CD4-positive, alpha-beta T cell treated with Interleukin-10 for 1 hour (primary cell): ENCODE measurements at regions not wholly inside any gene's neighbourhood (a gene's known extent, or its start where the extent isn't known, plus 50 kb on each side); places are given as distances from the start of the nearest gene placed in this dataset.
"Not testable (repeated sequence)": the region's sequence is repeated elsewhere in the genome, so short reads cannot be mapped to it uniquely, and the experiment has no call there.

Experiments
- DNase-seq: peaks from one replicate; pipeline ENCODE4 v3.0.0-alpha.2; 2020

DNA sequence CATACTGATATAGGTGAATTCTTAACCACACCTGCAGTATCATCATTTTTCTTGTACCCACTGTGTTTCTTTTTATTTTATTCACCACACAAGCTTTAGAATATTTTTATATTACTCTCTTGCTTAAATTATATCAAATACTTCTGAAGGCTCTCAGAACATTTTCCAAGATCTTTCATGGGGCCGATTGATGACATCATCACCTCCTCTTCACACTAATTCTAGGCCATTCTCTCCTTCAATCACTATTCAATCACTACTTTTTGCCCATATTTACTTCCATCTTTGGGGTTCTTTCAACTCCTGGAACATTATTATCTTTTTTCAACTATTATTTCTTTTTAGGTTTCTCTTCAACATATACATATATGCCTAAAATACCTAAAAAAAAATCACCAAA lies 1438.8 kb upstream of the ALCAM start:
- no peak for DNase-seq

DNA sequence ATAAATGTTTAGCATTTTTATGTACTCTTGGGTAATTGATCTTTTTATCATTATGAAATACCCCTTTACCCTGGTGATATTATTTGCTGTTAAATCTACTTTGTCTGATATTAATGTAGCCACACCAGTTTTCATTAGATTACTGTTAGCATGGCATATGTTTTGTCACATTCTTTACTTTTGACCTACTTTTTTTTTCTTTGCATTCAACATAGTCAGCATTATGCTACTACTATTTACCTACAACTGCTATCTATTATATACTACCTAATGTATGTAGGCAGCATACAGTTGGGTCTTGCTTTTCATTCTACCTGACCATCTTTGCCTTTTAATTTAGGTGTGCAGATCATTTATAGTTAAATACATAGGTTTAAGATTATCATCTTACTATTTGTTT lies 1429.6 kb upstream of the ALCAM start:
- DNase-seq = no peak

DNA sequence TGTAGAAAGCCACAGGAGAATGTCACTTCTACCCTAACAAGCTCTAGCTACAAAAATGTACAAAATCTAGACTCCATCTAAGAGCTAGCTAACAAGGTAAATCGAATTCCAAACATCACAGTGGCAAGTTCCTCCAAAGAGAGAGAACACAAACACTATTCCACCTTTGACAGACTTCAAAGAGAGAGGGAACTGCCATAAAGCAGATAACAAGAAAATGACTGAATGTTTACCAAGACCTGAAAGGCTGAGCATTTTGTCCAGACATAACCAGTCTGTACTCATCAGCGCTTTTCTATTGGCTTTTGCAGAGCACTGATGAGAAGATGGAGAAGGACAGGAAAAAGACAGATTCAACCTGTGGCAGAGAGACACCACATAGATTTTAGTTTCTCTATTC lies 1419.6 kb upstream of the ALCAM start:
- DNase-seq = no peak

DNA sequence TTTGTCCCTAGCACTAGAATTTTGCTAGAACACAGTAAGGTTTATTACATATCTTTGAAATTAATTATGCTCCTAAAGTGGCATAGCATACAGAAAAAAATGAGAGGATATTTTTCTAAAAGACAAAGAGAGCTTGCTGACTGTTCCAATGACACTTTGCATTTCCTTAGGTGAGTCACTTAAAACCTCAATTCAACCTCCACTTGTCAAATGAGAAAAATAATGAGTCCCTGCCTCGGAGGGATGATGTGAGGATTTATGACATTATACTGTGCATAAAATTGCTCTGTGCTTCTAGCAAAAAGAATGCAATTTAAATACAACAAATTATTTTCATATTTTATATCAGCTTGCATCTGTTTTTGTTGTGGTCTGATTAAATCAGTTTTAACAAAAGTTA lies 1417.0 kb upstream of the ALCAM start:
- no peak for DNase-seq

DNA sequence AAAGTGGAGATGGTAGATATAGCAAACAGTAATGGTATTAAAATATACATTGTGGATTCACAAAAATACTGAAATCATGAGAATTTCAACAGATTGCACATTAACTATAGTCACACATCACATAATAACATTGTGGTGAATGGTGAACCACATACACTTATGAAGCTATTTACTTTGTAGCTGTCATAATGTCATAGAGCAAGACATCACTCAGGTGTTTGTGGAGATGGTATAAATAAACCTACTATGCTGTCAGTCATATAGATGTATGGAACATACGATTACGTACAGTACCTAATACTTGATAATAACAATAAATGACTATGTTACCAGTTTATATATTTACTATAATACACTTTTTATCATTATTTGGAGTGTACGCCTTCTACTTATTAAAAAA lies 1416.0 kb upstream of the ALCAM start:
- no peak for DNase-seq

DNA sequence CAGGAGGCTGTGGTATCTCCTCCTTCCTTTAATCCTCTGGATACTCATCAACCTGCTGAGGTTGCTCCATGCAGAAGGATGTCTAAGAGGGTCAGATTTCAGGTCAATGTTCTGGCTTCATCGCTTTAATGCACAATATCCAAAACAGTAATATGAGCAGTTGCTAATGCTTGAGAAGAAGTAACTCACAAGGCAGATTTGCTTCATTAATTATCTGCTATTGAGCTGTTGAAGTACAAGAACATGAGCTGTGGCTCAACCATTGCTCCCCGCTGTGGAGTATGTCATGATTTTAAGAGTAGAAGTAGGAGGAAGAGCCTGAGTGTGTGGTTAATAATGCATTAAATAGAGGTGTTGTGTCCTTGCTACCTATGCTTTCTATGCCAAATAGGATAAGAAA lies 1412.9 kb upstream of the ALCAM start:
- no peak for DNase-seq

DNA sequence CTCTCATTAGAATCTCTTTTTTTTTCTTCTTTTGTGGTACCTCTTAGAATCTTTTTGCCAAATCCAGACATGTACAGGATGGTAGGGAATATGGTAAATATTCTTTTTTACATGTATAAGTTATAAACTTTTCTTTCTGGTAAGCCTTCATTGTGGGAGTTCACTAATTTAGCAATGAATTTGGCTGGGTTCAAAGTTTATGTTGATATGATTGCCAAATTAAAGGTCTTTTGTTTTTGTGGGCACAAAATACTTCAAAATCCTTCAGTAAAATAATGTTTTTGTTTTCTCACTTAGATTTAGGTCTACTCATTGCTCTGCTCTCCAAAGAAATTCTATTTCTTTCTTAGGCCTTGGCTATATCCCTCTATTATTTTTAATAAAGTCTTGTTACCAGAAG lies 1405.9 kb upstream of the ALCAM start:
- DNase-seq = no peak

DNA sequence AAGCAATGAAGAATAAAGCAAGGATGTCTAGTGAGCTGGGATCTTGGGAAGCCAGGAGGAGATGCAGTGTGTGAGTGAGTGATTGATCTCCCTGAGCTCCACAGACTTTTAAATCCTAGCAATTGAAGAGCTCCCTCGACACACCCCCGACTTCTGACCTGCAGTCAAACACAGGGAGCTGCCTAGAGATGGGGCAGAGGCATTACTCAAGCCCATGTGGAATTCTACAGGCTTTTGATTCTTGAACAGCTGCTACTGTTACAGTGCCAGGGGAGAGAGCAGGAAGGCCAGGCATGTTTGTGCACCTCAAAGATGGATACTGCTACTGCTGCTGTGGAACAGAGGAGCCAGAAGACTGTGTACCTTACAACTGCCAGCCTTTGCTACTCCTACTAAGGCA lies 1403.1 kb upstream of the ALCAM start:
- DNase-seq = no peak

DNA sequence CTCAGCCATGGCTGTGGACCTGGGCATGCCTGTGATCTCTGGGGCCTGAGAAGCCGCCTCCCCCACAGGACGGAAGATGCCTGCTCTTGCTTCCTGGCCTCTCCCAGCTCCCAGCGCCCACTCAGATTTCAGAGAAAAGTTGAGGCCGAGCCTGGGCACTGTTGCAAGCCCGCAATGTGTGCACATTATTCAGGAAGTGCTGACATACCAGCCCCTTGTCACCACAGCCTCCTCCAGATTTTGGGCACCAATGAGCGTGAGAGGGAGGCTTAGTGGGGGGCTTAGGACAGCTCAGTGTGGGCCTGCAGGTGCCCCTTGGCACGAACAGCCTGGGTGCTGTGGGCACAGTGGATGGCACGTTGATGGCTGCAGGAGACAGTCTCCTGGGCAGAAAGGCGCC lies 1400.9 kb upstream of the ALCAM start:
- no peak for DNase-seq

DNA sequence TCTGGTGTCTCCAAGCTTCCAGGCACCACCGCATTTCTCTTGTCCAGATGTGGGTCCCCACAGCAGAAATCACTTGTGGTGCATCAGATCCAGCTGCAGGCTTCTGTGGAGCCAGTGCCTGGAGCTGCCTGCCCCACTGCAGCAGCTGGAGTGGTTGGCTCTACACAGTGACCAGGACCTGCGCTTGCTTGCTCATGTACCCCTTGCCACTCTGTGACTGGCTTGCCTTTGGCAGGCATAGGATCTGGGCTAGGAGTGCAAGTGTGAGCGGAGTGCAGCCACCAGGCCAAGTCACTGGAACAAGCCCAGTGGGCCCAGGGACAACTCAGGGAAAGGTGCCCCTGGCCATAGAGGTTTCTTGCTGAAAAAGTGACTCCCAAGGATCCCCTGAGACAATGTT lies 1400.0 kb upstream of the ALCAM start:
- no peak for DNase-seq

DNA sequence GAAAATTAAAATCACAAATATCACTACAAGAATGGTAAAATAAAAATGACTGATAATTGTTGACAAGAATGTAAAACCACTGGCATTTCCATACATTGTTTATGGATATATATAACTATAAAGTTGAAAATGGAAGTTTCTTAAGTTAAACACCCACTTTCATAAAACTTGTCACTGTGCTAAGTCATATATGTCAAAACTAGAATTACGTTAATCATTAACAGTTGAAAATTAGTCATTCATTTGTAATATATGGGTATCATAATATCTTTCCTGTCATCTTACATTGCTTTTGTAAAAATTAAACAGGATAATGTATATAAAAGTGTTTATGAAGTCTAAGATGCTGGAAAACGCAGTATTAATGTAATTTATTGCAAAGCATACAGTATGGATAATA lies 1398.6 kb upstream of the ALCAM start:
- DNase-seq = no peak

DNA sequence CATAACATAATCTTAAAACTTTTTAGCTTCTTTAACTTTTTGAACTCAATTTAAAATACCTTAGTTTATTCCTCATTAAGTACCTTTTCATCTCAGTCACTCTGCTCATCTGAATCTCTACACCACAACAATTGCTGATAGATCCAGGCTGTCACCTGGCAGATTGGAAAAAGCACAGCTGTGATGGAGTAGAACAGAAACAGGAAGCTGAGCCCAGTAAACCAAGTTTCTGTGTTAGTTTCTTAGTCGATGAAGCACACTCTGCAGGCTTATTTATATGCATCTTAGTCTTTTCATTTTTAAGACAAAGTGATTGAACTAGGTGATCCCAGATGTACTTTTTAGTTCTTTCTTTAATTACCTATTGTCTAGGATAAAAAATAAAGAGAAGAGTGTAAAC lies 1398.0 kb upstream of the ALCAM start:
- DNase-seq = no peak

DNA sequence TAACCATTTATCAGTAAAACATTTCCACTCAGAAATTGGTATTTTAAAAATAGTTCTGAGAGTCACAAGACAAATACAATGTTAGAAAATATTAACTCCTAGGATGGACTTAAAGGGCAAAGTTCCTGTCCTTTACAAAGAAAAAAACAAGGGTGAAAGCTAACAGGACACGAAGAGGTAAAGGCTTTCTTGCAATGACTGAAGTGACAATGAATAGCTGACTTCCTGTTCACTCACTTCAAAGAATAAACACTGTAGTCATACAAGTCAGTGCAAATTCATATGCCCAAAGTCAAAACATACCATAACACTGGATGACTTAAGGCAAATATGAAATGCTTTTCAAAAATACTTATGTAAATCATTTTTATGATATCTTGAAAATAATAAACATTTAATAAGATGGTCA lies 1389.8 kb upstream of the ALCAM start:
- no peak for DNase-seq

DNA sequence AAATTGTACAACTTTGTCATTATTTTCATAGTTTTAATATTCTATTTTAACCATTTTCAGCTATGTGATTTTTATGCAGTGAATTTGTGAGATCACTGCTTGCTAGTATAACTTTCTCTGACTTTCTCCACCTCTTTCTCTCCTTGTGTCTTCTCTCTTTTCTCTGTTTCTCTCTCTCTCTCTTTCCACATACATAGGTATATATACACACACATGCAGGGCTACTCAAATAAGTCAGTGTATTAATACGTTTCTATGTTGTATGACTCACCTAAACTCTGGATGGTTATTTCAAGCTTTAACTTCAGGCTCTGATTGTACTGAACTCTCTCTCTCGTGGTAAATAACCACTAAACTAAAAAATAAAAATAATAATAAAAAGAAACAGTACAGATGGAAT lies 1389.3 kb upstream of the ALCAM start:
- DNase-seq = no peak

DNA sequence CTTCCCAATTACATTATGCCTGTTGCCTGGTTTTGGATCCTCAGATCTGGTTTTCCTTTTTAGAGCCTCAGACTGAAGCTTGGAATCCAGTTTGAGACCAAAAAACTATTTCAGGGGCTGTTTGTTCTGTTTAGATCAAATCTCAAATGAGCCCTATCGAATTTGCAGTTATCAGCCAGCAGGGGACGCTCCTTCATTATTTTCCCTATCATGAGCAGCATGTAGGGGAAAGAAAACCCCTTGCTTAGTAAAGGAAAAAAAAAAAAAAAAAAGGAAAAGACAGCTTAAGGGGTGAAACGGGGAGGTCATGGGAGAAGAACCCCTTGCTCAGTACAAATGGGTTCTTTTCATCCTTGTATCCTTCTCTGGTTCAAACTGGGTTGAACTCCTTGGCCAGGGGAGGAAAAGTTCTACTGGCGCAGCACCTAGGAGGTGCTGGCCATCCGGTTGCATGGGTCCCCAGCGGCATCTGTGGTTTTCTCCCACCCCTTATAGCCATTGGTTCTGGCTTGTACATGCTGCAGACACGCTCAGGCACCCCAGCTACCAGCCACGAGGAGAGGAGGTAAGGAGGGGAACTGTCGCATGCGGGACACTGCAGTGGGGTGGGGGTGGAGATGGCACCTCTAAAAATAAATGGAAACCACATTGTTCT lies 1375.1 kb upstream of the ALCAM start:
- no peak for DNase-seq

DNA sequence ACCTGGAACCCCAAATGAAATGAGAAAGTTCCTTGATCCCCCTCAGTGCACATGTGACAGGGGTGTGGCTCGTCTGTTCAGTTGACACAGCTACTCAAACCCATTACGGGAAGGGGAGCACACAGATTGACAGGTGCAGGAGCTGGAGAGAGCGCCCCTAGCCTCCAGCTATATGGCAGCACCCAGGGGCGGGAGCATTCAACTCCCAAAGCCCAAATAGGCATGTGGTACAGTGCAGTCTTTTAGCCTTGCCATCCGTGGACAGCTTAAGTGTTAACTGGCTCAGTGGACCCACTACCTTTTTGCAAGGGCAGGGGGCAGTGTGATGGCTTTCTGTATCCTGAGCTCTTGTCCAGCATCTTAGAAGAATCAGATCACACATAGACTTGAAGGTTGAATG lies 1374.2 kb upstream of the ALCAM start:
- DNase-seq = no peak

DNA sequence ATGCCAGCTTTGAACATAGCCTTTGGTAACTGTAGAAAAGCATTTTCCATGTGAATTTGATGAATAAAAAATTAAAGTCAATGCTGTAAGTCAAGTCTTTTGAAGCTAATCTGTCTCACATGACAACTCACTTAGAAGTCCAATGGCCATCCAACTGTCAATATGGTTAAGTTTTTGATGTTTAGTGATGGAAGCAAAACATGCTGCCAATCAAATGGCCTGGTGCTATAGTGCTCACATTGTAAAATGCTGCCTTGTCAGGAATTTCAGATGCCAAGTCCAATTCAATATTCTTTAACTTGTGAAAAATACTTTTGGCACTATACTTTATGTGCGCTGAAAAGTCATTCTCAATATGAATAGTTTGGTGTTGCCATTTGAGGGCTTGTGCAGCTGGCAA lies 1361.8 kb upstream of the ALCAM start:
- no peak for DNase-seq

DNA sequence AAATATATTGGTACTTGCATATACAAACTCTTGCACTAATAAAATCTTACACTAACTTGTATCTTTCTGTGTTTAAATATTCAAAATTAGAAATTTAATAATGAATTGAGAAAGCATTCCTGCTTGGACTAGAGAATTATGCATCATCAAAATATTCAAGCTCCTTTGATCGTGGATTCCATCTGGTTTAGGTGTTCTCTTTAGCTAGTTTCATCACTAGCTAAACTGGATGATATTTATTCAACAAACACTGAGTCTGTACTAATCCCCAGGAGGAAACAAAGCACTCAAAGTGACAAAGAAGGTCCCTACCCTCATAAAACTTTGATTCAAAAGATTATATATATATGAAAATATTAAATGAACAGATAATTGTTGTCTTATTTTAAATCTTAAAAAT lies 1360.9 kb upstream of the ALCAM start:
- DNase-seq = no peak

DNA sequence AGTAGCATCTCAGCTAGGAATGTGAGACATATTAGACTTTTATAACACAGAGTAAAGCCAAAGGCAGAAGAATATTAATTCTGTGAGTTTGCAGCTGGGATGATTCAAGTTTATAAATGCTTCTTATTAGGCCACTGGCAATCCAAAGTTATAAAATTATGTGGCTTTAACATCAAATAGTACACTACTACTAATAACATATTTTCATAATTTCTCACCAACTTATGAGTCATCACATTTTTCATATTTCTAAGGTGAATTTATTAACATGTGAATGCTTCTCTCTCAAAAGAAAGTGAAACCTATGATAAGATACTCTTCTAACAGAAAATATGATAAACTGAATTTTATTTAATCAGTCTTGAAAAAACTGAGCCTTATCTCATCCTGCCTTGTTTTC lies 1348.2 kb upstream of the ALCAM start:
- DNase-seq = no peak

DNA sequence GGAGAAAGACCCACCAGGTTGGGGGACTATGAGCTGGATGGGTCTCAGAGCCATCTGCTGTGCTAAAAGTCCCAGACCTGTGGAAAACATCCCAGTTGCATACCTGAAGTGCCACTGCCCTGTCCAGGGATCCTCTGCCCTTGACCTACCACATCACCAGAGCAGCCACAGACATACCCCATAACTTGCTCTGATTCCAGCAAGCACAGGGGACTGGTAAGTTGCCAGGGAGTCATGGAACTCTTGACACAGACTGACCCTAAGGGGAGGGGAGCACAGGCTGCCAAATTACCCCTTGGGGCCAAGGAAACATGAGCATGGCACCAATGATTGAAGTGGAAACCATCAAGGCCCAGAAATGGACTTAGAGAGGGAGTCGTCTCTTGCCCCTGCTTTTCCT lies 1335.1 kb upstream of the ALCAM start:
- no peak for DNase-seq

DNA sequence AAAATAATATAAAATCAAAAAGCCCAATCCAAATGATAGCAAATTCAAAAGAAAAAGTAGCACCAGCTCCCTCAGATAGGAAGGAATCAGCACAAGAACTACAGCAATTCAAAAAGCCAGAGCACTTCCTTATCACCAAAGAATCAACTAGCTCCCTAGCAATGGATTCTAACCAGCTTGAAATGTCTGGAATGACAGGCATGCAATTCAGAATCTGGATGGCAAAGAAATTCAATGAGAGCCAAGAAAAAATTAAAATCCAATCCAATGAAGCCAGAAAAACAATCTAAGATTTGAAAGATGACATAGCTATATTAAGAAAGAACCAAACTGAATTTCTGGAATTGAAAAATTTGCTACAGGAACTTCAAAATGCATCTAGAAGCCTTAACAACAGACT lies 1334.4 kb upstream of the ALCAM start:
- DNase-seq = no peak

DNA sequence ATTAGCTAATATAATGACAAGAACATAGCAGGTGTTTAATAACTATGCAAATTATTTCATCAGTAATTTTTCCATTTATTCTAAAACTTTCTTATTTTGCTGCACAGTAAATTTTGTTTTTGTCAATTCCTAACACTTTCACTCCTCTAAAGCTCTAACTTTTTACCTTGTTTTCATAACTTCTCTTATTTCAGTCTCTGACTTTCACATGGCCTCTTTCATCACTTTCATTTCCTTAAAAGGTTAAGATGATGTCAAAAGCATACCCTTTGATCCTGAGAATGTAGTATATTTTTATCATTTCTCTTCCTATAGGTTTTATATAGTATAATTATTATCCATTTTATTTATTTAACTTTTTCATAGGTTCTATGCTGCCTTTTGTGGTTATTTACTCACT lies 1325.8 kb upstream of the ALCAM start:
- no peak for DNase-seq

DNA sequence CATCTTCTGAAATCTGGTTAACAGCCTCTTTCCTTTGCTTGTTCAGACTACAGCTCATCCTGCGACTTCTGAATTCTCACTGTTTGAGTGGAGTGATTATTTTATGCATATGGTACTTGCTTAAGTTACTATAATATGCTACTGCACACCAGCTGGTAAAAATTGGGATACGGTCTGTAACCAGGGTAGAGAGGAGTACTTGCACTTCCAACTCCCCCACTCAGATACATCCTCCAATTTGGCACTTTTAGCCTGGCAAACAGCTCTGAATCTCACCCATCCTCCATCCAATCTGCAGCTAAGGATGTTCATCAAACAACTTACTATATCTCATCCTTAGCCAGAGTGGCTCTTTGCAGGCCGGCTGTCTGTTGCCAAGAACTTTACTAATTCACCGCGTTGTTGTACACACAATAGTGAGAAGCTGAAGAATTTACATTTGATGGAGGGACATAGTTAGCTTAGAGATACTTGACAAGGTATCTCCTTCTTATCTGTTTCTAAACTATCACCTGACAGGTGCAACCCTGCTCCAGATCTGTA lies 1323.6 kb upstream of the ALCAM start:
- not testable (repeated sequence) for DNase-seq

DNA sequence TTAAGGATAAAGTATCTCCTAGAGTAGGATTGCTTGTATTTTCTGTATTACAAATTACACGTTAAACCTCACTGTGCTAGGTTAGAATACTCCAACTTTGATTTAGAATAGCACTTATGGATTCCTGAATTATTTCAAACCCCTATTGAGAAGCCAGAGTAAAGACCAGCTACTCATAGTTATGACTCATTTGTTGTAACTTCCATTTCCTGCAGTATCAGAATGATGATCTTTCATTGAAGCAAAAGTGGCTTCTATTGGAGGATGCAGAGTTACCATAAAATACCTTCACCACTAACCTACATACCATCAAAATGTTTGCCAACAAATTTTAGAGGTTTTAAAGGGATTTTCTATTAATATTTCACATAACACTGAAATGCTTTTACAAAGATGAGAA lies 1322.7 kb upstream of the ALCAM start:
- DNase-seq = no peak

DNA sequence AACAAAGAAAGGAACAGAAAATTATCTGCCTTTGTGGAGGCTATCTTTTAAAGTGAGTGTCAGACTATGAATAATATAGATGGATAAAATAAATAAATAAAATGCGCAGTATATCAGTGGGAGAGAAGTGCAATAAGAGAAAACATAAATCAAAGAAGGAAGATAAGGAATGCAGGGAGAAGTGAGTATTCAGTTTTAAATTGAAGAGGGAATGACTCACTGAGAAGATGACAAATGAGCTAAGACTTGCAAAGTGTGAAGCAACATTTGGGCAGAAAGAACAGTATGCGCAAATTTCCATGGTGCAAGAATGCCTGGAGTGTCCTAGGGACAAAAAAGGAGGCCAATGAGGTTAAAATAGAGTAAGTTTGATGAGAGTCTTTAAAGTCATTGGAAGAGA lies 1300.1 kb upstream of the ALCAM start:
- DNase-seq = no peak

DNA sequence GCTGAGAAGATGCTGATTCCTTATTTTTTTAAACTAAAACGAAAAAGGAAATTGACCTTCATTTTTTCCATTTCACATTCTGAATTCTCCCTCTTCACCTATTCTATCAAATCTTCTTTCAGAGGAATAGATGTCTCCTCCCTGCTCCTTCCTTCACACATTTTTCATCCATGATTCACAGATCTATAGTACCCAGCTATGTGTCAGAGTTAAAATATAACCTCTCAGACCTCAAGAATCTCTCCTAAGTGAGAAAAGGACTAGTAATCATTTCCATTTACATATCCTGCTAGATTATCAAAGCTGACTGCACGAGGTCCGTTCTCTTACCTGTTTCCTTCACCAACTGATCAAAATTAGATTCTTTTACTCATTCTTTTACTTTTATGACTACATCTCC lies 1297.6 kb upstream of the ALCAM start:
- no peak for DNase-seq
